ENCODE measurements at regions not wholly inside any gene's neighbourhood (a gene's known extent, or its start where the extent isn't known, plus 50 kb on each side); places are given as distances from the start of the nearest gene placed in this dataset.

- H3K4me1 Mint-ChIP-seq, result no peaks in the 10 kb centered on the region
- DNase-seq, result no peak
- no peak for ATAC-seq
- CTCF ChIA-PET, result no interaction called here
- H3K36me3 Mint-ChIP-seq, result peaks cover 1% of the 10 kb centered on the region
- H3K4me3 Mint-ChIP-seq, result no peak overlapping the region
- H3K27ac Mint-ChIP-seq, result no peak overlapping the region
- peaks cover 4% of the 10 kb centered on the region for H3K27me3 Mint-ChIP-seq
- no peaks in the 10 kb centered on the region for H3K9me3 Mint-ChIP-seq (ENCODE audit: low read depth)
Measured at GRCh38 chr16:24414534-24414933, 124.8 kb upstream of the RBBP6 start.

GRCh38 chr16:24418733-24419132 lies 120.6 kb upstream of the RBBP6 start:
- peaks cover 1% of the 10 kb centered on the region for H3K36me3 Mint-ChIP-seq
- no peak for DNase-seq
- CTCF ChIA-PET, result no interaction called here
- no peak for ATAC-seq
- H3K27ac Mint-ChIP-seq, result no peak overlapping the region
- H3K4me3 Mint-ChIP-seq, result no peak overlapping the region
- peaks cover 4% of the 10 kb centered on the region for H3K27me3 Mint-ChIP-seq
- no peaks in the 10 kb centered on the region for H3K4me1 Mint-ChIP-seq
- H3K9me3 Mint-ChIP-seq (ENCODE audit: low read depth), result no peaks in the 10 kb centered on the region

DNA sequence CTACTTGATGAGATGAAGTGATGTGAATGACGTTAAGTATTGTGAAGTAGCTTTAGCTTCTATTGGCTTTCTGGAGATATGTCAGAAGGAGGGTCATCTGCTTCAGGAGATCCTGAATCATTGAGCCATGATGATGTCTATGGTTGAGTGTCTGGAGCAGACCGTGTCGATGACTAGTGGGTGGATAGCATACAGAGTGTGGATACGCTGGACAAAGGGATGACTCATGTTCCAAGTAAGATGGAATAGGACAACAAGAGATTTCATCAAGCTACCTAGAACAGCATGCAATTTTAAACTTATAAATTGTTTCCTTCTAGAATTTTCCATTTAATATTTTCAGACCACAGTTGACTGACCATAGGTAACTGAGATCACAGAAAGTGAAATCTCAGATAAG lies 116.1 kb upstream of the RBBP6 start:
- no peak for ATAC-seq
- CTCF ChIA-PET, result no interaction called here
- peaks cover 13% of the 10 kb centered on the region for H3K27me3 Mint-ChIP-seq

GRCh38 chr16:24424364-24424763 lies 115.0 kb upstream of the RBBP6 start:
- CTCF ChIA-PET, result no interaction called here
- no peak overlapping the region for H3K4me3 Mint-ChIP-seq
- no peak overlapping the region for H3K27ac Mint-ChIP-seq
- ATAC-seq, result no peak
- no peaks in the 10 kb centered on the region for H3K36me3 Mint-ChIP-seq
- no peak for DNase-seq
- no peaks in the 10 kb centered on the region for H3K4me1 Mint-ChIP-seq
- no peaks in the 10 kb centered on the region for H3K9me3 Mint-ChIP-seq (ENCODE audit: low read depth)
- peaks cover 16% of the 10 kb centered on the region for H3K27me3 Mint-ChIP-seq

More for the DNA sequence above, 116.1 kb upstream of the RBBP6 start:
- Mint-ChIP-seq H3K9me3 (ENCODE audit: low read depth) (no peaks in the 10 kb centered on the region), H3K36me3 (no peaks in the 10 kb centered on the region), H3K4me1 (no peaks in the 10 kb centered on the region), H3K27ac (no peak overlapping the region), H3K4me3 (no peak overlapping the region)
- no peak for DNase-seq

DNA sequence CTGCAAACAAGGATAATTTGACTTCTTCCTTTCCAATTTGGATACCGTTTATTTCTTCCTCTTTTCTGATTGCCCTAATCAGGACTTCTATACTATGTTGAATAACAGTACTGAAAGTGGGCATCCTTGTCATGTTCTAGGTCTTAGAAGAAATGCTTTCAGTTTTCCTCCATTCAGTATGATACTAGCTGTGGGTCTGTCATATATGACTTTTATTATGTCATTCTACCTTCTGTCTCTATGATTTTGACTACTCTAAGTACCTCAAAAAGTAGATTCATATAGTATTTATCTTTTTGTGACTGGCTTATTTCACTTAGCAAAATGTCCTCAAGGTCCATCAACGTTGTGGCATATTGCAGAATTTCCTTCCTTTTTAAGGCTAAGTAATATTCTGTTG lies 111.5 kb upstream of the RBBP6 start:
- no peaks in the 10 kb centered on the region for H3K36me3 Mint-ChIP-seq
- no peak overlapping the region for H3K4me3 Mint-ChIP-seq
- ATAC-seq, result no peak
- peaks cover 27% of the 10 kb centered on the region for H3K27me3 Mint-ChIP-seq
- CTCF ChIA-PET, result no interaction called here
- no peaks in the 10 kb centered on the region for H3K4me1 Mint-ChIP-seq
- no peak for DNase-seq
- H3K27ac Mint-ChIP-seq, result no peak overlapping the region
- no peaks in the 10 kb centered on the region for H3K9me3 Mint-ChIP-seq (ENCODE audit: low read depth)

- CTCF ChIA-PET, result no interaction called here
Measured at GRCh38 chr16:24428756-24429155, 110.6 kb upstream of the RBBP6 start.

DNA sequence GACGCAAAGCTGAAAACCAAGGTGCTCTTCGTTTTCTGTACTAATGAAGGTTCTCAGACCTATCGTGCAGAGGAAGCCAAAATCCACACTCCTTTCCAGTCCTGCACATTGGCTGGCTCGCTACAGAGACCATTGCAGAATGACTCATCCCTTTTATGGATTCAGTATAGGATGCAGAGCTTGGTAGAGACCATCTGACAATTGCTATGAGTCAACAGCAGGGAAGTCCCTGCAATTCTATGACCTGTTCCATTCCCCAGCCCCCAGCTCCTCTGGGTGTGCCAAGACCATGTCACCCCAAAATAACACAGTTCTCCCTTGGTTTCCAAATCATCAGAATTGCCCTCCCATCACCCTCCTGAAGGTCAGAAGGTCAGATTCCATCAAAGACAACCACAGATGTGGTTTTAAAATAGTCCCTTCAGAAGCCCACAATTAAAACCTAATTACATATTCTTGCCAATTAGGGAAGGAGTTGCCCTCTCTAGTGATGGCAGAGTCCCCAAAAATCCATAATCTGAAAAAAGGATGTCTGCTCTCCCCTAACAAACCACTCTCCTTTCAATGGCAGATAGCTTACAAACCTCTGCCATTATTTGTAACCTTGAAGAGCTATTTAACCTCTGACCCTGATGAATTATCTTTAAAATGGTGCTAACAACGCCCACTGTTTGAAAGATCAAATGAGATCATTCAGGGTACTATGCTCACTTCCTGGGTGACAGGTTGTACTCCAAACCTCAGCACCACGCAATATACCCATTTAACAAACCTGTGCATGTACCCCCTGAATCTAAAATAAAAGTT lies 108.2 kb upstream of the RBBP6 start:
- Mint-ChIP-seq H3K9me3 (ENCODE audit: low read depth) (no peaks in the 10 kb centered on the region), H3K27me3 (peaks cover 39% of the 10 kb centered on the region), H3K36me3 (no peaks in the 10 kb centered on the region), H3K4me3 (no peak overlapping the region), H3K4me1 (no peaks in the 10 kb centered on the region), H3K27ac (no peak overlapping the region)
- no peak for DNase-seq
- no peak for ATAC-seq
- CTCF ChIA-PET, result no interaction called here

More at GRCh38 chr16:24428756-24429155, 110.6 kb upstream of the RBBP6 start:
- ATAC-seq (no peak), DNase-seq (no peak)
- Mint-ChIP-seq H3K27me3 (peaks cover 33% of the 10 kb centered on the region), H3K36me3 (no peaks in the 10 kb centered on the region), H3K9me3 (ENCODE audit: low read depth) (no peaks in the 10 kb centered on the region), H3K4me3 (no peak overlapping the region), H3K4me1 (no peaks in the 10 kb centered on the region), H3K27ac (no peak overlapping the region)

GRCh38 chr16:24433706-24434105 lies 105.7 kb upstream of the RBBP6 start:
- Mint-ChIP-seq H3K4me1 (no peaks in the 10 kb centered on the region), H3K4me3 (no peak overlapping the region), H3K27ac (no peak overlapping the region), H3K9me3 (ENCODE audit: low read depth) (no peaks in the 10 kb centered on the region), H3K27me3 (peaks cover 27% of the 10 kb centered on the region), H3K36me3 (no peaks in the 10 kb centered on the region)
- DNase-seq, result no peak
- ATAC-seq, result no peak
- CTCF ChIA-PET, result no interaction called here

- CTCF ChIA-PET, result no interaction called here
- Mint-ChIP-seq H3K9me3 (ENCODE audit: low read depth) (no peaks in the 10 kb centered on the region), H3K27me3 (peaks cover 11% of the 10 kb centered on the region), H3K4me1 (no peaks in the 10 kb centered on the region), H3K36me3 (no peaks in the 10 kb centered on the region), H3K4me3 (no peak overlapping the region), H3K27ac (no peak overlapping the region)
- DNase-seq (no peak), ATAC-seq (no peak)
Measured at GRCh38 chr16:24440306-24440705, 99.1 kb upstream of the RBBP6 start.

- H3K36me3 Mint-ChIP-seq, result no peaks in the 10 kb centered on the region
- no peaks in the 10 kb centered on the region for H3K9me3 Mint-ChIP-seq (ENCODE audit: low read depth)
- CTCF ChIA-PET, result interaction anchor here (0.9 kb wide), 1 partner anchor 57 kb away, joined by 3 read pairs; no protein-coding TSS in a partner anchor
- H3K27ac Mint-ChIP-seq, result no peak overlapping the region
- H3K27me3 Mint-ChIP-seq, result peaks cover 8% of the 10 kb centered on the region
- DNase-seq (no peak), ATAC-seq (no peak)
- H3K4me1 Mint-ChIP-seq, result no peaks in the 10 kb centered on the region
- no peak overlapping the region for H3K4me3 Mint-ChIP-seq
Measured at GRCh38 chr16:24442631-24443030, 96.7 kb upstream of the RBBP6 start.

GRCh38 chr16:24445216-24445615 lies 94.2 kb upstream of the RBBP6 start:
- H3K4me1 Mint-ChIP-seq, result no peaks in the 10 kb centered on the region
- no peak for ATAC-seq
- H3K36me3 Mint-ChIP-seq, result no peaks in the 10 kb centered on the region
- H3K9me3 Mint-ChIP-seq (ENCODE audit: low read depth), result no peaks in the 10 kb centered on the region
- CTCF ChIA-PET, result no interaction called here
- DNase-seq, result no peak
- no peak overlapping the region for H3K4me3 Mint-ChIP-seq
- H3K27me3 Mint-ChIP-seq, result peaks cover 5% of the 10 kb centered on the region
- no peak overlapping the region for H3K27ac Mint-ChIP-seq

DNA sequence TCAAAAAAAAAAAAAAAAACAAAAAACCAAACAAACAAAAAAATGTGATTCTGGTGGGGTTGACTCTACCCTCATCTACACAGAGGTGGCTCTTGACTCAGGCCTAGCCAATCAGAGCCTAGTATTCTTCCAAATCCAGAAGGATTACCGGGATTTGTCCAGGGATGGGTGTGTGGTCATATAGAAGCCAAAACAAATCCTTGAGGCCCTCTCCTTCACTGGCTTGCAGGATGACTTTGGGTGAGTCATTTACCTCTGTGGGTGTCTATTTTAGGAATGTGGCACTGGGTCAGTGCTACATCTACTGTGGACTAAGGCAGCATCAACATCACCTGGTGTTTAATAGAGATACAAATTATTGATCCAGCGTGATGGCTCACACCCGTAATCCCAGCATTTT lies 93.2 kb upstream of the RBBP6 start:
- no peak overlapping the region for H3K4me3 Mint-ChIP-seq
- DNase-seq (no peak), ATAC-seq (no peak)
- no peaks in the 10 kb centered on the region for H3K9me3 Mint-ChIP-seq (ENCODE audit: low read depth)
- H3K36me3 Mint-ChIP-seq, result no peaks in the 10 kb centered on the region
- H3K27me3 Mint-ChIP-seq, result peaks cover 3% of the 10 kb centered on the region
- H3K4me1 Mint-ChIP-seq, result no peaks in the 10 kb centered on the region
- no peak overlapping the region for H3K27ac Mint-ChIP-seq
- CTCF ChIA-PET, result no interaction called here

DNA sequence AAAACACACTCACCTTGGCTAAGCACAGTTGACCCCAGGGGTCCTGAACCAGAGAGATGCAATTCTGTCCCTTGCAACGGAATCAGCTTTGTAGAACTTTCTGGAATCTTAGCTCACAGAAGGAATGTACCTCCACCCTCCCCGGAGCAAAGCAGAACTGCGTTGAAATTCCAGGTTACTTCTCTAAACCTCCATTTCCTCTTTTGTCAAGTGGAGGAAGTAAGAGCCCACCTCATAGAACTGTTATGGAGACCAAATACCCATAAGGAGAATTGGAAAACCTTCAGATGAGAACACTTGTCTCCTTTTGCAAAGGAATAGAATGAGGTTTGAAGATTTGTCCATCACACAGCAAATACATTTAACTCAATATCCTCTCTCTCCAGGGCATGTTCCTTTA lies 86.6 kb upstream of the RBBP6 start:
- DNase-seq (no peak), ATAC-seq (no peak)
- CTCF ChIA-PET, result no interaction called here
- Mint-ChIP-seq H3K36me3 (no peaks in the 10 kb centered on the region), H3K27me3 (peaks cover 21% of the 10 kb centered on the region), H3K27ac (no peak overlapping the region), H3K9me3 (ENCODE audit: low read depth) (no peaks in the 10 kb centered on the region), H3K4me1 (no peaks in the 10 kb centered on the region), H3K4me3 (no peak overlapping the region)

DNA sequence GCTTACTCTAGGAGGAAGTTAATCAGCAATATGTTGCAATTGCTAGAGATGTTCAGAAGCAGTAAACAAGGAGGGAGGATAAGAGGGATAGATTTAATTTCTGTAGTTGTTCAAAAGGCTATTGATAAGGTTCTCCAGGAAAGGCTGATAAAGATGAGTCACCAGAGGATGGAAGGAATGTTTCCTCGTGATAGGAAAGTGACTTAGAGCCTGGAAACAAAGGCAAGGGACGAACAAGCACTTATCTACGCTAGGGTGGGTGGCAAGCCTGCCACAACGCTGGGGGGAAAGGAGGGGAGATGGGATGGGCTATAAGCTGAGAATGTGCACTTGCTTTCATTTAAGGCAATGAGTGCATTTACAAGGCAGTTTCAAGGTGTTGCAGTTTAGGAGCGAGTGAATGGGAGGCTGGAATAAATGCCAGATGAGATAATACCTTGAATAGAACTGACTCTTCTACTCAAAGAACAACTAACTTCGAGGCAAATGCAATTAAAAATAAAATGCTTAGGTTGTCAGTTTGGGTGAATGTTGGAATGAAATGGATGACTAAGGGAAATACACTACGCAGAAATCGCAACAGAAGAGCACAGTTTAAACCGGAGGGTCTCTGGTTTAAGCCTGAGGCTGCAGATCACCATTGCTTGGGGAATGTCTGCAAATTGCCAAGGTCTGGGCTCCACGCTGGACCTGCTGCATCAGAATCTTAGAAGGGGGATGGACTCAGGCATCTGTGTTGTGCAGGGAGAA lies 76.0 kb upstream of the RBBP6 start:
- no peak for ATAC-seq
- H3K27me3 Mint-ChIP-seq, result peaks cover 10% of the 10 kb centered on the region
- DNase-seq, result no peak
- no peaks in the 10 kb centered on the region for H3K36me3 Mint-ChIP-seq
- H3K27ac Mint-ChIP-seq, result no peak overlapping the region
- CTCF ChIA-PET, result no interaction called here
- H3K4me1 Mint-ChIP-seq, result no peaks in the 10 kb centered on the region
- H3K4me3 Mint-ChIP-seq, result no peak overlapping the region
- peaks cover 3% of the 10 kb centered on the region for H3K9me3 Mint-ChIP-seq (ENCODE audit: low read depth)

Data from activated CD8-positive, alpha-beta memory T cell treated with anti-CD3 and anti-CD28 coated beads, Interleukin-2, amount 10 ng/mL, durations not matched to agents 7 days and 5 days (primary cell).